Neural cell (in vitro differentiated cells): ENCODE measurements at regions not wholly inside any gene's neighbourhood (a gene's known extent, or its start where the extent isn't known, plus 50 kb on each side); places are given as distances from the start of the nearest gene placed in this dataset.

Experiments used
- H2AFZ ChIP-seq: fragments of 200-600, 300-800 bp; sonication (generic), shearing (Covaris generic); 2 replicates; pipeline ENCODE4 v1.6.0; 2014; ENCODE audit warnings: low read depth, mild to moderate bottlenecking, antibody characterized with exemption, low read length, moderate library complexity
- H3F3A ChIP-seq: fragments of 200-600 bp; shearing (Covaris generic); 2 replicates; pipeline ENCODE4 v1.6.1; 2016; ENCODE audit warnings: mild to moderate bottlenecking, moderate library complexity, mixed read lengths, antibody characterized with exemption, low read length; ENCODE audit not compliant: insufficient read depth, poor library complexity, severe bottlenecking
- H3K27ac ChIP-seq: fragments of 200-600, 300-800 bp; sonication (generic), shearing (Covaris generic); 2 replicates; pipeline ENCODE4 v1.5.1; 2014; ENCODE audit warnings: mild to moderate bottlenecking, low read length, moderate library complexity
- H3K27me3 ChIP-seq: fragments of 300-800, 200-600 bp; sonication (generic), shearing (Covaris generic); 2 replicates; pipeline ENCODE4 v1.6.0; 2014; ENCODE audit warnings: mild to moderate bottlenecking, low read depth, low read length, moderate library complexity; ENCODE audit not compliant: insufficient read depth
- H3K36me3 ChIP-seq: fragments of 300-800, 200-600 bp; sonication (generic), shearing (Covaris generic); 2 replicates; pipeline ENCODE4 v1.5.1; 2014; ENCODE audit warnings: mild to moderate bottlenecking, antibody characterized with exemption, low read length, moderate library complexity; ENCODE audit not compliant: insufficient read depth
- H3K4me2 ChIP-seq: fragments of 300-800, 200-600 bp; sonication (generic), shearing (Covaris generic); 2 replicates; pipeline ENCODE4 v1.6.0; 2014; ENCODE audit warnings: mild to moderate bottlenecking, low read length
- H3K4me3 ChIP-seq: fragments of 300-800, 200-600 bp; sonication (generic), shearing (Covaris generic); 2 replicates; pipeline ENCODE4 v1.5.1; 2014; ENCODE audit warnings: mild to moderate bottlenecking, low read length, moderate library complexity
- H3K79me2 ChIP-seq: fragments of 200-600 bp; shearing (Covaris generic); replicated peaks from 2 replicates; pipeline ENCODE4 v1.6.0; 2014; ENCODE audit warnings: mild to moderate bottlenecking, low read length, moderate library complexity; ENCODE audit not compliant: insufficient read depth
- H3K9ac ChIP-seq: fragments of 300-800, 200-600 bp; sonication (generic), shearing (Covaris generic); 2 replicates; pipeline ENCODE4 v1.6.1; 2016; ENCODE audit warnings: mild to moderate bottlenecking, low read length, mixed read lengths
- H3K9me2 ChIP-seq: fragments of 200-600 bp; shearing (Covaris generic); 2 replicates; pipeline ENCODE4 v1.6.1; 2016; ENCODE audit warnings: mild to moderate bottlenecking, low read length, mixed read lengths; ENCODE audit not compliant: insufficient read depth
- H3K9me3 ChIP-seq: fragments of 200-600, 300-800 bp; sonication (generic), shearing (Covaris generic); 2 replicates; pipeline ENCODE4 v1.6.1; 2016; ENCODE audit warnings: mild to moderate bottlenecking, mixed run types, low read length, moderate library complexity, mixed read lengths
- H4K20me1 ChIP-seq: fragments of 200-600 bp; shearing (Covaris generic); 2 replicates; pipeline ENCODE4 v1.6.1; 2016; ENCODE audit warnings: mild to moderate bottlenecking, mixed run types; ENCODE audit not compliant: insufficient read depth
- CTCF ChIP-seq: fragments of 450-650 bp; IDR thresholded peaks from 2 replicates; pipeline ENCODE4 v1.5.1; 2014; ENCODE audit warnings: antibody characterized with exemption, mild to moderate bottlenecking, moderate library complexity; ENCODE audit not compliant: poor library complexity, severe bottlenecking
- EP300 ChIP-seq: fragments of 450-650 bp; conservative IDR thresholded peaks from 2 replicates; pipeline ENCODE4 v1.6.1; 2014; ENCODE audit warnings: antibody characterized with exemption, mild to moderate bottlenecking, moderate library complexity; ENCODE audit not compliant: poor library complexity, severe bottlenecking
- POLR2AphosphoS5 ChIP-seq: IDR thresholded peaks from 2 replicates; pipeline ENCODE4 v1.6.1; 2012
- RAD21 ChIP-seq: fragments of 450-650 bp; conservative IDR thresholded peaks from 2 replicates; pipeline ENCODE4 v1.6.1; 2014; ENCODE audit warnings: antibody characterized with exemption, mild to moderate bottlenecking, moderate library complexity
- SMC3 ChIP-seq: fragments of 450-650 bp; conservative IDR thresholded peaks from 2 replicates; pipeline ENCODE4 v1.6.1; 2014; ENCODE audit warnings: antibody characterized with exemption, mild to moderate bottlenecking, moderate library complexity; ENCODE audit not compliant: poor library complexity
- TAF1 ChIP-seq: IDR thresholded peaks from 2 replicates; pipeline ENCODE4 v1.6.1; 2012; ENCODE audit warnings: low read depth

GRCh38 chr7:54664235-54665228, 94.5 kb downstream of the SEC61G start (continued):
- TF ChIP-seq CTCF: peak; percentile 91

- Histone ChIP-seq H3K27ac (no peak overlapping the region), H3K4me2 (no peak overlapping the region), H3K4me3 (peak overlapping the region; percentile 72), H2AFZ (peak overlapping the region; percentile 46), H4K20me1 (no peaks in the 10 kb centered on the region), H3K9ac (peak overlapping the region; percentile 69), H3F3A (no peaks in the 10 kb centered on the region), H3K9me2 (no peaks in the 10 kb centered on the region), H3K36me3 (no peaks in the 10 kb centered on the region), H3K9me3 (peaks cover 7% of the 10 kb centered on the region), H3K27me3 (no peaks in the 10 kb centered on the region), H3K79me2 (no peaks in the 10 kb centered on the region)
- no peak for TF ChIP-seq RAD21
Measured at GRCh38 chr7:54663603-54664234, 95.3 kb downstream of the SEC61G start.

- H3K4me2 ChIP-seq: no peak overlapping the region
- no peaks in the 10 kb centered on the region for H3K36me3 ChIP-seq
- no peak overlapping the region for H2AFZ ChIP-seq
- no peak overlapping the region for H3K9ac ChIP-seq
- H3F3A ChIP-seq: no peaks in the 10 kb centered on the region
- peaks cover 7% of the 10 kb centered on the region for H3K9me3 ChIP-seq
- H3K9me2 ChIP-seq: no peaks in the 10 kb centered on the region
- no peaks in the 10 kb centered on the region for H3K79me2 ChIP-seq
- H3K4me3 ChIP-seq: no peak overlapping the region
- H3K27ac ChIP-seq: no peak overlapping the region
- no peaks in the 10 kb centered on the region for H3K27me3 ChIP-seq
- TF ChIP-seq CTCF (no peak), POLR2AphosphoS5 (no peak), EP300 (no peak)
- H4K20me1 ChIP-seq: no peaks in the 10 kb centered on the region
Measured at GRCh38 chr7:54663186-54663585, 95.8 kb downstream of the SEC61G start.

GRCh38 chr7:54662701-54663100, 96.3 kb downstream of the SEC61G start:
- no peaks in the 10 kb centered on the region for H3F3A ChIP-seq
- no peak overlapping the region for H3K4me2 ChIP-seq
- no peak overlapping the region for H3K27ac ChIP-seq
- H3K9ac ChIP-seq: no peak overlapping the region
- TF ChIP-seq SMC3: no peak
- no peak for TF ChIP-seq EP300
- no peak for TF ChIP-seq TAF1
- TF ChIP-seq POLR2AphosphoS5: no peak
- H3K79me2 ChIP-seq: no peaks in the 10 kb centered on the region
- no peak overlapping the region for H2AFZ ChIP-seq
- H3K9me3 ChIP-seq: peaks cover 7% of the 10 kb centered on the region
- H3K27me3 ChIP-seq: no peaks in the 10 kb centered on the region
- H3K36me3 ChIP-seq: no peaks in the 10 kb centered on the region
- no peaks in the 10 kb centered on the region for H4K20me1 ChIP-seq
- H3K4me3 ChIP-seq: no peak overlapping the region
- no peaks in the 10 kb centered on the region for H3K9me2 ChIP-seq
